Fibroblast of gingiva (primary cell): ENCODE measurements at regions not wholly inside any gene's neighbourhood (a gene's known extent, or its start where the extent isn't known, plus 50 kb on each side); places are given as distances from the start of the nearest gene placed in this dataset.
"Not testable (repeated sequence)": the region's sequence is repeated elsewhere in the genome, so short reads cannot be mapped to it uniquely, and the experiment has no call there.

ENCODE experiments used
- DNase-seq: peaks from one replicate; pipeline ENCODE4 v3.0.0-alpha.2; 2011; ENCODE audit warnings: low read depth

GRCh38 chr7:14967376-14967775 is 64.8 kb upstream of the DGKB start:
- DNase-seq, result not testable (repeated sequence)

- DNase-seq, result no peak
These were observed 60.2 kb upstream of the DGKB start for GRCh38 chr7:14962778-14963177.

DNA sequence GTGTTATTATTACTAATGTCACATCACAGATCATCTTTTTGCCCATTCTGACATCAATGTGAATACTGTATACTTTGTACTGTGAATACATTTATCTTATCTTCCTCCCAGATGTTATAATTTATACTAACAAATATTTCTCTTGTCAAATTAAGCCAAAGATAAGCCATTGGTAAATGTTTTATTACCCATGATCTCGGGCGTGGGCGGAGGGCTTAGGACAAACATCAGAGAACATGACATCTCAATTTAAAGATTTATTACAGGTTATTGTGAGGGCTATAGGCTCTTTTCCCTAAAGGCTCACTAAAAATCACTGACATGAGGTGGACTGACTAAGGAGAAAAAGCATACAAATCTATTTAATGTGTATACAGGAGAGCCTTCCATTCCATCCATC is 58.2 kb upstream of the DGKB start:
- no peak for DNase-seq

DNA sequence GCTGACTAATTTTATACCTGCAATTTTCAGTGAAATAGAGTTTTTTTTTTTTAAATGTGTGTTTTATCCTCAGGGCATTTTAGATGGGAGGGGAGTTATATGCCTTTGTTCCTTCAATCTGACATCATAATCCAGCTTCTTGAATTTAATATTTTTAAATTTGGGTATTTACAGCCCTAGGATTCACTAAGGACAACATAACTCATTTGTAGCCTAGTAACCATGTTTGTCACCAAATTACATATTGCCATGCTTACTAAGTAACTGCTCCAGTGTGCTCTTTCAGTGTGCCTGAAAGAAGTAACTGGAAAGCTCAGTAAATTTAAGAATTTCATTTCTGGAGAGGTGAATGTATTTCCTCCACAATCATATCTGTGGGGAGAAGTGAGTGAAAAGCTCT is 56.8 kb upstream of the DGKB start:
- DNase-seq, result no peak

- no peak for DNase-seq
These were observed 51.5 kb upstream of the DGKB start for GRCh38 chr7:14954035-14954434.
